Transverse colon (tissue), 4 donors: ENCODE measurements at regions not wholly inside any gene's neighbourhood (a gene's known extent, or its start where the extent isn't known, plus 50 kb on each side); places are given as distances from the start of the nearest gene placed in this dataset.

Experiments used
- DNase-seq: peaks from one replicate; pipeline ENCODE4 v3.0.0-alpha.2; 2019
- H3K27ac ChIP-seq, 4 donors: fragments of 200-600 bp; sonication (generic); 2 replicates each; pipeline ENCODE4 v1.5.1; 2016 to 2018; ENCODE audit warnings: inconsistent platforms in 4 of 4
- H3K27me3 ChIP-seq: fragments of 200-600 bp; sonication (generic); 2 replicates; pipeline ENCODE4 v1.5.1; 2017; ENCODE audit warnings: inconsistent platforms
- H3K36me3 ChIP-seq, 4 donors: fragments of 200-600 bp; sonication (generic); 2 replicates each; pipeline ENCODE4 v1.5.1; 2017 to 2019; ENCODE audit warnings: inconsistent platforms in 4 of 4
- H3K4me1 ChIP-seq, 4 donors: fragments of 200-600 bp; sonication (generic); 2 replicates each; pipeline ENCODE4 v1.5.1; 2017 to 2020; ENCODE audit warnings: inconsistent platforms in 4 of 4
- H3K4me3 ChIP-seq, 4 donors: fragments of 200-600 bp; sonication (generic); 1 replicate in 1 of 4; 2 replicates in 3 of 4; pipeline versions ENCODE4 v1.5.1 to v1.6.1; 2017 to 2019; ENCODE audit warnings: inconsistent platforms in 4 of 4
- H3K9me3 ChIP-seq, 2 donors: fragments of 200-600 bp; sonication (generic); 2 replicates each; pipeline ENCODE4 v1.5.1; 2017 to 2019; ENCODE audit warnings: inconsistent platforms in 2 of 2
- EP300 ChIP-seq: sonication (generic); formaldehyde crosslinking; IDR thresholded peaks from one replicate; pipeline ENCODE4 v1.6.1; 2017; ENCODE audit warnings: antibody characterized with exemption, low read depth
- POLR2A ChIP-seq: fragments of 450-650 bp; IDR thresholded peaks from one replicate; pipeline ENCODE4 v1.6.1; 2016; ENCODE audit warnings: antibody characterized with exemption, mild to moderate bottlenecking, moderate library complexity
- POLR2AphosphoS5 ChIP-seq, 3 donors: sonication (generic); formaldehyde crosslinking; IDR thresholded peaks; one replicate each; pipeline ENCODE4 v1.6.1; 2016; ENCODE audit warnings: antibody characterized with exemption in 3 of 3
- WGBS, 2 donors: methylation state at CpG; one replicate each; pipeline ENCODE4 v1.1.5; 2018; ENCODE audit warnings: low coverage in 1 of 2; 5-methylcytosine and 5-hydroxymethylcytosine counted together
- in situ Hi-C, 4 donors: fragments of 200-750 bp; cut with MboI; loops; one replicate each; pipeline versions ENCODE4 v1.15.0 to v1.15.1; 2017; ENCODE audit warnings: low sequenced_read_pairs in 3 of 4, low pct_ligation_motif_present in 1 of 4, low pct_unique_long_range_greater_than_20kb in 1 of 4
- intact Hi-C: fragments of 100-400 bp; cut with DNase I; formaldehyde crosslinking; loops from one replicate; pipeline ENCODE4 v1.15.1; 2023; ENCODE audit warnings: low total_unique reads
- TF ChIP-seq, protein P1 (sequence below), 5 experiments: fragments of 200-600 bp in 3 of 5; fragments of 450-650 bp in 2 of 5; sonication (generic) in 3 of 5; IDR thresholded peaks; 1 replicate in 2 of 5; 2 replicates in 3 of 5; pipeline ENCODE4 v1.5.1; 2016 to 2017; ENCODE audit warnings: antibody characterized with exemption in 5 of 5, inconsistent platforms in 3 of 5, mild to moderate bottlenecking in 2 of 5, moderate library complexity in 1 of 5

DNA sequence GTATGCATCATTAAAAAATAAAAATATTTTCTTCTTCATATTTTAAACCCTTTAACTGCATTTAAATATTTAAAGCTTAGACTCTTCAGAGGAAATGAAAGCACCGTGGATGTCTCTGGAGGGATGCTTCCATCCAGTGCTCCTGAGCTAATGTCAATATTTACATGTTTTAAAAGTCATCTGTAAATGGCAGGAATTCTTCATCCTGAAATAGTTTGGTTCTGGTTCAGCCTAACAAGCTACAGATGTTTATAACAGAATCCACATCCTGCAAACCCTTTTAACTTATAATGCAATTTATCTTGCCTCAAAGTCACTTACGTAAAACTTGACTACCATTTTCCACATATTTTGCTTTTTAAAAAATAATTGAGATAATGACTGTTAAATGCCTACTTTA is 1207.3 kb downstream of the SLC16A7 start:
- H3K4me3 ChIP-seq, result no peak overlapping the region
- in situ Hi-C loops (no loop called here), intact Hi-C loops (no loop called here)
- no peaks in the 10 kb centered on the region for H3K36me3 ChIP-seq
- no peaks in the 10 kb centered on the region for H3K4me1 ChIP-seq
- H3K27me3 ChIP-seq, result no peaks in the 10 kb centered on the region
- no peak for TF ChIP-seq POLR2A
- TF ChIP-seq EP300, result no peak
- no peak for TF ChIP-seq POLR2AphosphoS5 (IDR thresholded peaks at IDR 0.05)
- TF ChIP-seq, protein P1, sequence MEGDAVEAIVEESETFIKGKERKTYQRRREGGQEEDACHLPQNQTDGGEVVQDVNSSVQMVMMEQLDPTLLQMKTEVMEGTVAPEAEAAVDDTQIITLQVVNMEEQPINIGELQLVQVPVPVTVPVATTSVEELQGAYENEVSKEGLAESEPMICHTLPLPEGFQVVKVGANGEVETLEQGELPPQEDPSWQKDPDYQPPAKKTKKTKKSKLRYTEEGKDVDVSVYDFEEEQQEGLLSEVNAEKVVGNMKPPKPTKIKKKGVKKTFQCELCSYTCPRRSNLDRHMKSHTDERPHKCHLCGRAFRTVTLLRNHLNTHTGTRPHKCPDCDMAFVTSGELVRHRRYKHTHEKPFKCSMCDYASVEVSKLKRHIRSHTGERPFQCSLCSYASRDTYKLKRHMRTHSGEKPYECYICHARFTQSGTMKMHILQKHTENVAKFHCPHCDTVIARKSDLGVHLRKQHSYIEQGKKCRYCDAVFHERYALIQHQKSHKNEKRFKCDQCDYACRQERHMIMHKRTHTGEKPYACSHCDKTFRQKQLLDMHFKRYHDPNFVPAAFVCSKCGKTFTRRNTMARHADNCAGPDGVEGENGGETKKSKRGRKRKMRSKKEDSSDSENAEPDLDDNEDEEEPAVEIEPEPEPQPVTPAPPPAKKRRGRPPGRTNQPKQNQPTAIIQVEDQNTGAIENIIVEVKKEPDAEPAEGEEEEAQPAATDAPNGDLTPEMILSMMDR (IDR thresholded peaks at IDR 0.05), result no peak
- no peak overlapping the region for H3K27ac ChIP-seq
- WGBS, 2 donors, result 26 to 33% methylated on average over 2 of the region's 2 CpGs
- H3K9me3 ChIP-seq, result no peaks in the 10 kb centered on the region
- DNase-seq, result no peak

DNA sequence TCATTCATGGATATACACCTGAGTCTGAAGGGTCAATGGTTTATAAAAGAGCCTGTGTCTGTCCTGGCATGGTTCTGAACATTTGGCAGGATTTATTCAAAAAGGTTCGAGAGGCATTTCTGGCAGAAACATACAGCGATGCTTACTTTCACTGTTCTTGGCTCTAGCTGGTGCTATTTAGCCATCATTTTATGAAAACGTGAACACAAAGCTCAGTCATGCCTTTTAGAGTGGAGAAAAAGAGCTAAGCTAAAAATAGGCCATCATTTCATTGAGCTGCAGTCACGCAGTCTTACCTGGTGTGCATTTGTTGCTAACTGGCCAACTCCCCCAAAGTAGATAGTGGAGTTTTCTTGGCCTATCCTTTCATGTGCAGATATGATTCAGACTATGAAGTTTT is 1209.5 kb downstream of the SLC16A7 start:
- H3K36me3 ChIP-seq, result no peaks in the 10 kb centered on the region
- no peak overlapping the region for H3K27ac ChIP-seq
- no peaks in the 10 kb centered on the region for H3K4me1 ChIP-seq
- TF ChIP-seq POLR2A (no peak), EP300 (no peak), POLR2AphosphoS5 (IDR thresholded peaks at IDR 0.05) (no peak)
- TF ChIP-seq, protein P1 (IDR thresholded peaks at IDR 0.05), result no peak
- DNase-seq, result no peak
- no peaks in the 10 kb centered on the region for H3K27me3 ChIP-seq
- H3K9me3 ChIP-seq, result no peaks in the 10 kb centered on the region
- H3K4me3 ChIP-seq, result no peak overlapping the region
- intact Hi-C loops, result no loop called here
- WGBS, 2 donors, result 60 to 78% methylated on average over 1 to 4 of the region's 4 CpGs
- in situ Hi-C loops, result no loop called here

DNA sequence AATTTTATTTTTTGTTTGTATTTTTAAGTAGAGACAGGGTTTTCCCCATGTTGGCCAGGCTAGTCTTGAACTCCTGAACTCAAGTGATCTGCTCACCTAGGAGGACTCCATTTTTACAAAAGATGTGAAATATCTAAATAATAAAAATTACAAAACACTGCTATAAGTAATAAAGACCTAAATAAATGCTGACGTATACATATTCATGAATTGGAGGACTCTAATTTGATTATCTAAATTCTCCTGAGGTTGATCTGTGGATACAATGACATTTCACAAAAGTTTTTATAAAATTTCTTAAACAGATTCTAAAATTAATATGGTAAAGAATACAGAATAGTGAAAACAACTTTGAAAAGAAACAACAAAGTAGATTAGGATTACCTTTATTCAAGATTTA is 1224.0 kb downstream of the SLC16A7 start:
- no peak overlapping the region for H3K27ac ChIP-seq
- H3K36me3 ChIP-seq, result peaks cover 0 to 3% (median 0%) of the 10 kb centered on the region in 4 donors
- 83 to 92% methylated on average over 1 of the region's 1 CpG for WGBS, 2 donors
- H3K9me3 ChIP-seq, result peaks cover 0 to 11% of the 10 kb centered on the region in 2 donors
- in situ Hi-C loops (no loop called here), intact Hi-C loops (no loop called here)
- no peak for DNase-seq
- TF ChIP-seq, protein P1 (IDR thresholded peaks at IDR 0.05), result no peak
- TF ChIP-seq EP300 (no peak), POLR2A (no peak), POLR2AphosphoS5 (IDR thresholded peaks at IDR 0.05) (no peak)
- no peaks in the 10 kb centered on the region for H3K27me3 ChIP-seq
- no peaks in the 10 kb centered on the region for H3K4me1 ChIP-seq
- no peak overlapping the region for H3K4me3 ChIP-seq

DNA sequence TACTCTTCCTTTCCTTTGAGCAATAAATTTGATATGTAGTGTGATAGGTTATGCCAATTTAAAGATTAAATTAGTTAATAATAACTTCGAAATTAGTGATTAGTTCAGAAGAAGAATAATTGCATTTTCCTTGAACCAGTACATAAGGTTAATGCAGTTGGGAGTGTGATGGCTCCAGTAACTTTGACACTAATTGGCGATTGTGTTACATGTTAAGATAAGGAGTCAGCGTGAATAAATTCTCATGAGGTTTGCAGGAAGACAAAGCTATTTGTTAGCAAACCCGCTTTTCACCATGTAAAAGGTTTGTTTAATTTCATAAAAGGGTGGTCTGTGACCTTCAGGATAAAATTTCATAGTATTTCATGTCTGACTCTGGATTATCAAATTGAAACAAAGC is 1226.8 kb downstream of the SLC16A7 start:
- TF ChIP-seq POLR2A (no peak), POLR2AphosphoS5 (IDR thresholded peaks at IDR 0.05) (no peak), EP300 (no peak)
- TF ChIP-seq, protein P1 (IDR thresholded peaks at IDR 0.05), result no peak
- Histone ChIP-seq H3K4me3 (no peak overlapping the region), H3K27me3 (no peaks in the 10 kb centered on the region), H3K36me3 (no peaks in the 10 kb centered on the region), H3K9me3 (peaks cover 0 to 9% of the 10 kb centered on the region in 2 donors), H3K4me1 (no peaks in the 10 kb centered on the region), H3K27ac (no peak overlapping the region)
- WGBS, 2 donors, result 52 to 57% methylated on average over 4 of the region's 4 CpGs
- intact Hi-C loops, result no loop called here
- DNase-seq, result no peak
- in situ Hi-C loops, result no loop called here
